HK-2 (cell line): ENCODE measurements at regions not wholly inside any gene's neighbourhood (a gene's known extent, or its start where the extent isn't known, plus 50 kb on each side); places are given as distances from the start of the nearest gene placed in this dataset.

Source experiments
- DNase-seq: peaks from one replicate; pipeline ENCODE4 v3.0.0-alpha.2; 2018; ENCODE audit not compliant: unreplicated experiment

DNA sequence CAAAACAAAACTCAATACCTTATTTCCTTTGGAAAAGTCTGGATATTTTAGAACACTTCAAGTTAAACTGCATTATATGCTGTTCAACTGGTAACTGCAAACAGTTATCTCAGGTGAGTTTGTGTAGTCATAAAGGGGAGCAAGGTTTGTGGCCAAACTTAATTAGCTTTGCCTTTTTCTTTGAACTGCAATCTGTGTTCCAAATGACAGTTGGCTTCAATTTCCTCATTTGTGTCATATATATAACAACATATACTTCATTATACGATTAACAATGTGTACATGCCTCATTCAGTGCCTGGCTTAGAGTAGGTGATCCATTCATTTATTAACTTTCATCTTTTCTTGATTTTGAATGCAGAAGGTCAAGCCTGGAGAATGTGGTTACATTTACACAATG is 55.8 kb downstream of the KCNE4 start:
- no peak for DNase-seq

GRCh38 chr2:223108351-223109050 is 56.5 kb downstream of the KCNE4 start:
- DNase-seq = no peak

DNA sequence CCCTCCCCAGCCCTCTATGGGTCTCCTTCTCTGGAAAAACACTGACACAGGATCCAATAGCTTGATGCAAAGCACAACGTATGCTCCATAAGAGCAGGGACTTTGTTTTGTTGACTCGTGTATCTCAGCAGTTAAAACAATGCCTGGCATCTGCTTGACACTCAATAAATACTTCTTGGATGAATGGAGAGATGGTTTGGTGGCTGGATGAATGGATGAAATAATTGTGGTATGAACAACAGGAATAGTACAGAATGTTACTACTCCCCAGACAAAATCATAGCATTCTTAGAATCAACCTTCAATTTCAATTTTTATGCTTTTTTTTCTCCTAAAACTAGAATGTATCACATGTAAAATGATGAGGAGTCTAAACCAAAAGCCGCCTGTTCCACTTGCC is 57.4 kb downstream of the KCNE4 start:
- DNase-seq = no peak

- DNase-seq = no peak
Measured at GRCh38 chr2:223113161-223113560, 61.2 kb downstream of the KCNE4 start.

GRCh38 chr2:223114170-223114569 is 62.2 kb downstream of the KCNE4 start:
- DNase-seq = no peak

DNA sequence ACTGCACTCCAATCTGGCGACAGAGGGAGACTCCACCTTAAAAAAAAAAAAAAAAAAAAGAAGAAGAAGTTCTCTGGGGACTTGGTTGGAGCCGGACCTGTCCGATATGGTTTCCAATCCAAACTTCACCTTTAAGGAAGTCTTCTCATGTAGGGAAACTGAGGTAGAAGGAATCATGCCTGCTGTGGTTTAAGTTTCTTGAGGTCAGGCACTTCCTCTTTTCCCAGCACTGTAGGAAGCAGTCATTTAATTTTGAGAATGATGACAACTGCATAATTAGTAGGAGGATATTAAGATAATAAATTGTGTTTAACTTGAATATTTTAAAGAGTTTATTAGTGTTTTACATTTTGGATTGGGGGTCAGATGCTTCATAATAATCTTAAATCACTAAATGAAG is 62.9 kb downstream of the KCNE4 start:
- DNase-seq = no peak

GRCh38 chr2:223117533-223117932 is 65.5 kb downstream of the KCNE4 start:
- no peak for DNase-seq

DNA sequence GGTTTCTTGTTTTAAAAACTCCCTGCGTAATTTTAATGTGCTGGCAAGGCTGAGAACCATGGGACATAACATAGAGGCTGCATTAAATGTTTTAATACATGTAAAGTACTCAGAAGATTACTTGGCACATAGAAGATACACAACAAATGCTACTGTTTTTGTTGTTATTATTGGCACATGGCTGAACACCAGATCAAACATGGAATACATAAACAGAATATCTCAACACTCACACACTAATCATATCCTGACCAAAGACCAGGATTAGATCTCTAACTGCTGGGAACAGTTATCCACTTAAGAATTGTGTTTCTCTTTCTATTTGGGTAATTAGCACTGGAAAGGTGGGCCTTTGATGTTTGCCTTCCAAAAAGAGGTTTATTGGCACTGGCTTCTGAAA is 69.3 kb downstream of the KCNE4 start:
- DNase-seq = no peak

DNA sequence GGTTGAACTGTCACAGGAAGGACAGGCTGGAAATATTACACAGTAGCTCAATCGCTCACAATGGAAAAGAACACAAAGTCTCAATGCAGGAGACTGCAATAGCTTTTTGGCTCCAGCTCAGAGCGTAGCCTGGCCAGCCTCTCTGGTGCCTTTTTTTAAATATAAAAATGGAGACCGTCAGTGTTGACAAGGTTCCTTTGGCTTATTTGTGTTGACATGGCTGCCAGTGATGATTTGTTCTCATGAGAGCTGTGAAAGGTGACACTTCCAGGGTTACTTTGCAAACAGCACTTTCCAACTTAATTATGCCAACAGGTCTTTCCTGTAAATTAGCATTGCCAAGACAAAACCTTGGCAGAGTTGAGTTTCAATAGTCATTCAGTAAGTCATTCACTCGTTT is 70.8 kb downstream of the KCNE4 start:
- no peak for DNase-seq

- DNase-seq = no peak
Measured at GRCh38 chr2:223123855-223124610, 72.0 kb downstream of the KCNE4 start.

GRCh38 chr2:223141606-223142005 is 89.6 kb downstream of the KCNE4 start:
- no peak for DNase-seq

- no peak for DNase-seq
Measured at GRCh38 chr2:223142118-223142517, 90.1 kb downstream of the KCNE4 start.

- no peak for DNase-seq
Measured at GRCh38 chr2:223147431-223147830, 95.4 kb downstream of the KCNE4 start.

GRCh38 chr2:223148516-223148915 is 96.5 kb downstream of the KCNE4 start:
- DNase-seq = no peak

GRCh38 chr2:223155956-223156355 is 104.0 kb downstream of the KCNE4 start:
- DNase-seq = no peak

DNA sequence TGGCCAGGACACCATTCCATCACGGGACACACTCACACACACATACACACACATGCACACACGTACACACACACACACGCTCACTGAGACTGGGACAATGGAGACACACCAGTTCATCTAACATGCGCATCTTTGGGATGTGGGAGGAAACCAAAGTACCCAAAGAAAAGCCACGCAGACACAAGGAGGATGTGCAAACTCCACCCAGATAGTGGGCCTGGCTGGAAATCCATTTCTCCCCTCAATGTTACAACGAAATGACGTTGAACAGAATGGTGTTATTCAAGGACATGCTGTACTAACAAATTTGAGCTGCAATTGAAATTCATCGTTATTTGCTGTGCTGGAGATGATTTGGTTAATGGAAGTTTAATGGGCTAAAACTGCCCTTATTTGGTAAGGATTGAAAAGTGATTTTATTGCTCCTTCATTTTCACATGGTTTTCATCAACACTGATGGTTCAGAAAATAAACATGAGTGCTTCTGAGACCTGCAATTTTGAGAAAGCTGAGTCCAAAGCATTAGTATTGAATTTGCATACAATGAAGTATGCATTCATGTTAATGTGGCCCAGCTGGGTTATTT is 110.0 kb downstream of the KCNE4 start:
- DNase-seq = no peak

DNA sequence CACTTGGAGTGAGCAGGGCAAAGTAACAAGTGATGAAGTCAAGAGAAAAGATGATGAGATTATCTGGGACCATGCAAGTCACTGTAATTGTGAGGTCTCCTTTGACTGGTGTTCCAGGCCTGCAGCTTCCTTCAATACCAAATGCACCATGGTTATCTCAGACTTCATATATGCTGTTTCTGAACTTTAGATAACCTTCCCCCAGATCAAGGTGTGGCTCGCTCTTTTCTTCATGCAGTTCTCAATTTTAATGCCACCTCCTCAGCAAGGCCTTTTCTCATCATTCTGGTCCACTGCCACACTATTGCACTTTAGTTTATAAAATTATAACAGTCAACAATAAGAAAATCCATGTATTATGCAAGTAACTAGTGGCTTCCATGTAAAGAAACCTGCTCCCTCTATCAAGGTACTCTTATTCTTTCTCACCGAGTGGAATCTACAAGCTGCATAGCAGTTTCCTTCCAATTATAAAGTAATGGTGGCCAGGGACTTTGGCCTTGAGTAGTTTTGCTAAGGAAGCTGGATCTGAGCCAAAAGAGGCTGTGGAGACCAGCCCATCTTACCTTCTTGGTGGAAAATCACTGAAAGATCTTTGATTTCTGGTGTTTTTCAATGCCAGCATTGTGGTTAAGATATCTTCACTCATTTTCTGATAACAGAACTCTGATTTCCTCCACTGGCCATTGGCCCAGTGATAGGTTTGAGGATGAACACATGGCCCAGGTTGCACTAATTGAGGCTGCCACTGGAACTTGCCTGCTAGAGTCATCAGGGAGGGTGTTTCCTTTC is 113.6 kb downstream of the KCNE4 start:
- DNase-seq = no peak

GRCh38 chr2:223166215-223166493 is 114.2 kb downstream of the KCNE4 start:
- DNase-seq = no peak

DNA sequence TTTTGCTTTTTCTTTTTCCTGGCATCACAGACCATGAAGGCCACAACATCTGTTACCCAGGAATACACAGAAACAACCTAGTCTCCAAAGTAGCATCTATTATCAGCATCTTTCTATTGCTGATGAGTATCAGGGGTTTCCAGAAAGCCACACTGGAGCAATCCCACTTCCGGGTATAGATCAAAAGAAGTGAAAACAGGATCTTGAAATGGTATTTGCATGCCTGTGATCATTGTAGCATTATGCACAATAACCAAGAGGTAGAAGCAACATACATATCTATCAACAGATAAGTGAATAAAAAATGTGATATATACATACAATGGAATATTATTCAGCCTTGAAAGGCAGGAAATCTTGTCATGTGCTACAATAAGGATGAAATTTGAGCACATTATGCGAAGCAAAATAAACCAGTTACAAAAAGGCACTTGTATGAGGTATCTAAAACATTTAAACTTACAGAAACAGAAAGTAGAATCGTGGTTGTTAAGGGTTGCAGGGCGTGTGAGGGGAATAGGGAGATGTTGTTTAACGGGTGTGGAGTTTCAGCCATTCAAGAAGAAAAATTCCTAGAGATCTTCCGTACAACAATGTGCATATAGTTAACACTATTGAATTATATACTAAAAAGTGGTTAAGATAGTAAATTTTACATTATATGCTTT is 115.1 kb downstream of the KCNE4 start:
- no peak for DNase-seq

- no peak for DNase-seq
Measured at GRCh38 chr2:223169830-223170605, 118.0 kb downstream of the KCNE4 start.

DNA sequence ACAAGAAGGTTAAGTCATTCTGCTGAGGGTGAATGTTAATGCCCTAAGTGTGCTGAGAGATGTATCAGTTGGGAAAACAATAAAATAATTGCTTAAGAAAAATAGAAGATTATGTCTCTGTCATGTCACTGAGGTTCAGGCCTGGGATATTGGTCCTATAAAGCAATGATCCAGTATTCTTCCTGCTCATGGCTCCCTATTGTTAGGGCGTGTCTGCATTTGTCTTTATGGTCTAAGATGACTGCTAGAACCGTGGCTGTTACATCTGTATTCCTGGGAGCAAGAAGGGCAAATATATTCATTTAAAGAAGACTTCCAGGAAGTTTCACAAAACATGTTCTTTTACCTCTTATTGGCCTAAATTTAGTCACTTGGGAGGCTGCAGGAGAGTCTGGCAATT is 125.0 kb downstream of the KCNE4 start:
- no peak for DNase-seq
